Mammary epithelial cell (primary cell): ENCODE measurements at regions not wholly inside any gene's neighbourhood (a gene's known extent, or its start where the extent isn't known, plus 50 kb on each side); places are given as distances from the start of the nearest gene placed in this dataset.

Experiments used
- CTCF ChIP-seq, 2 donors: IDR thresholded peaks in 1 of 2; conservative IDR thresholded peaks in 1 of 2; 2 replicates each; pipeline ENCODE4 v1.5.1; 2011 to 2012; ENCODE audit warnings: inconsistent platforms in 2 of 2, low read length in 2 of 2, mild to moderate bottlenecking in 2 of 2, control low read depth in 1 of 2, low read depth in 1 of 2; ENCODE audit not compliant: insufficient read depth in 1 of 2; ENCODE audit errors: extremely low read depth in 1 of 2
- EZH2 ChIP-seq: IDR thresholded peaks from 2 replicates; pipeline ENCODE4 v1.6.1; 2012; ENCODE audit warnings: low read length, inconsistent platforms, borderline replicate concordance

- no peak for TF ChIP-seq CTCF (conservative IDR thresholded peaks at IDR 0.05 in 1 of 2, IDR thresholded peaks at IDR 0.05 in 1 of 2; ENCODE audit: extremely low read depth in 1 of 2, insufficient read depth in 1 of 2, low read depth in 1 of 2, low read length in 2 of 2)
- no peak for TF ChIP-seq EZH2
Measured at GRCh38 chr3:162884373-162884772, 1387.8 kb downstream of the OTOL1 start.
